K562 (cell line): ENCODE measurements at regions not wholly inside any gene's neighbourhood (a gene's known extent, or its start where the extent isn't known, plus 50 kb on each side); places are given as distances from the start of the nearest gene placed in this dataset.

Source experiments
- ATAC-seq: fragments of 200-7000 bp; cut with Tn5 transposase; 3 replicates; pipeline ENCODE4 v1.9.1; 2020; ENCODE audit warnings: moderate library complexity
- BruUV-seq: library from RNA; stranded (reverse); fragments of 400-500 nt; replicated peaks from 2 replicates; lab custom pipeline; 2021; lab: Mats Ljungman, UMichigan
- CTCF ChIA-PET: fragments of 300-600 bp; formaldehyde crosslinking; extraction: SDS; loops from one replicate; lab custom pipeline; 2021; ENCODE audit warnings: low intra/inter-chr PET ratio; lab: Yijun Ruan, JAX
- POLR2A ChIA-PET: fragments of 300-600, 350-650 bp; sonication (Branson Sonifier 250); formaldehyde crosslinking; extraction: SDS; loops from one replicate; lab custom pipeline; 2021; ENCODE audit warnings: antibody characterized with exemption, inconsistent platforms; lab: Yijun Ruan, JAX
- DNase-seq, 4 experiments: peaks; one replicate each; pipeline versions ENCODE4 v3.0.0 to v3.0.0-alpha.2; 2011 to 2018; ENCODE audit warnings: low spot score in 3 of 4, mixed read lengths in 3 of 4; ENCODE audit errors: extremely low read depth in 1 of 4
- FAIRE-seq: peaks from 2 replicates; lab custom pipeline; 2011; peaks lifted over from hg19 to GRCh38; lab: Jason Lieb, UNC
- H2AFZ ChIP-seq: 2 replicates; pipeline ENCODE4 v1.6.0; 2011; ENCODE audit warnings: low read depth, low read length, control low read depth, inconsistent platforms
- H3K27ac ChIP-seq: fragments of 200-600 bp; 3 replicates; pipeline ENCODE4 v1.8.0; 2011; ENCODE audit warnings: low read depth, mild to moderate bottlenecking, control low read depth, inconsistent platforms, low read length, moderate library complexity, mixed read lengths; ENCODE audit errors: extremely low read depth
- H3K27me3 ChIP-seq, 2 experiments: fragments of 300-600 bp in 1 of 2; 2 replicates in 1 of 2; 3 replicates in 1 of 2; pipeline versions ENCODE4 v1.6.0 to v1.8.0; 2011; ENCODE audit warnings: inconsistent platforms in 2 of 2, low read length in 2 of 2, mild to moderate bottlenecking in 1 of 2, mixed read lengths in 1 of 2, moderate library complexity in 1 of 2; ENCODE audit not compliant: control insufficient read depth in 2 of 2, insufficient read depth in 2 of 2
- H3K36me3 ChIP-seq: fragments of 300-600 bp; 3 replicates; pipeline ENCODE4 v1.8.0; 2011; ENCODE audit warnings: mild to moderate bottlenecking, low read length, inconsistent platforms; ENCODE audit not compliant: control insufficient read depth, insufficient read depth
- H3K4me1 ChIP-seq, 2 experiments: fragments of 200-600 bp in 1 of 2; replicated peaks in 1 of 2; 2 replicates in 1 of 2; 3 replicates in 1 of 2; pipeline versions ENCODE4 v1.5.1 to v1.8.0; 2011; ENCODE audit warnings: inconsistent platforms in 2 of 2, low read length in 2 of 2, mild to moderate bottlenecking in 1 of 2, mixed read lengths in 1 of 2, moderate library complexity in 1 of 2; ENCODE audit not compliant: control insufficient read depth in 2 of 2, insufficient read depth in 2 of 2
- H3K4me2 ChIP-seq: 2 replicates; pipeline ENCODE4 v1.6.1; 2011; ENCODE audit warnings: low read length, control low read depth, inconsistent platforms, mixed read lengths; ENCODE audit not compliant: insufficient read depth
- H3K4me3 ChIP-seq: fragments of 200-600 bp; sonication (generic), shearing (Covaris generic); 2 replicates; pipeline ENCODE4 v1.5.1; 2016; ENCODE audit warnings: control low read depth, inconsistent platforms
- H3K79me2 ChIP-seq: fragments of 200-600 bp; 3 replicates; pipeline ENCODE4 v1.8.0; 2011; ENCODE audit warnings: low read length, inconsistent platforms; ENCODE audit not compliant: control insufficient read depth, insufficient read depth
- H3K9ac ChIP-seq, 2 experiments: 2 replicates each; pipeline versions ENCODE4 v1.6.0 to v1.6.1; 2011; ENCODE audit warnings: low read depth in 2 of 2, low read length in 2 of 2, control low read depth in 1 of 2, inconsistent platforms in 1 of 2, mild to moderate bottlenecking in 1 of 2, mixed read lengths in 1 of 2; ENCODE audit not compliant: insufficient read depth in 1 of 2
- H3K9me1 ChIP-seq: one replicate; pipeline ENCODE4 v1.6.0; 2011; ENCODE audit warnings: inconsistent platforms, mild to moderate bottlenecking, low read length, moderate library complexity; ENCODE audit not compliant: control insufficient read depth, insufficient read depth
- H3K9me3 ChIP-seq: replicated peaks from 2 replicates; pipeline ENCODE4 v1.5.1; 2011; ENCODE audit warnings: low read depth, low read length, inconsistent platforms; ENCODE audit not compliant: control insufficient read depth, insufficient read depth
- H4K20me1 ChIP-seq: replicated peaks from 2 replicates; pipeline ENCODE4 v1.6.1; 2011; ENCODE audit warnings: low read length, inconsistent platforms, mixed read lengths; ENCODE audit not compliant: control insufficient read depth, insufficient read depth
- DACH1 ChIP-seq: fragments of 450-650 bp; IDR thresholded peaks from 2 replicates; pipeline ENCODE4 v1.6.1; 2018; ENCODE audit not compliant: partially characterized antibody
- HCFC1 ChIP-seq: IDR thresholded peaks from 2 replicates; pipeline ENCODE4 v1.6.1; 2012; ENCODE audit warnings: low read depth, low read length, improper control_type of control experiment
- MITF ChIP-seq: IDR thresholded peaks from 2 replicates; pipeline ENCODE4 v1.6.1; 2014; ENCODE audit warnings: antibody characterized with exemption
- NFIC ChIP-seq: fragments of 450-650 bp; IDR thresholded peaks from 2 replicates; pipeline ENCODE4 v1.6.1; 2017; ENCODE audit warnings: mild to moderate bottlenecking, inconsistent platforms
- POLR3G ChIP-seq: IDR thresholded peaks from 2 replicates; pipeline ENCODE4 v1.6.1; 2011; ENCODE audit not compliant: insufficient read length, insufficient replicate concordance; ENCODE audit errors: extremely low read depth
- RBM14 ChIP-seq: fragments of 200-400 bp; formaldehyde crosslinking; IDR thresholded peaks from 2 replicates; pipeline ENCODE4 v1.6.1; 2018; ENCODE audit warnings: low read depth, mild to moderate bottlenecking, low read length, moderate library complexity, borderline replicate concordance; ENCODE audit not compliant: insufficient read depth
- RBM34 ChIP-seq: fragments of 200-400 bp; formaldehyde crosslinking; IDR thresholded peaks from 2 replicates; pipeline ENCODE4 v1.6.1; 2018; ENCODE audit warnings: low read length, borderline replicate concordance; ENCODE audit not compliant: insufficient read depth
- SRF ChIP-seq, 2 experiments: fragments of 250-450, 450-650 bp in 1 of 2; sonication (Bioruptor Pico) in 1 of 2; sonication (generic) in 1 of 2; formaldehyde crosslinking; IDR thresholded peaks; 2 replicates each; pipeline versions ENCODE4 v1.5.0 to v1.5.1; 2020 to 2022; ENCODE audit warnings: mild to moderate bottlenecking in 1 of 2, missing genetic modification reagents in 1 of 2
- TCF7 ChIP-seq: sonication (generic); IDR thresholded peaks from 2 replicates; pipeline ENCODE4 v1.6.1; 2016; ENCODE audit warnings: antibody characterized with exemption, borderline replicate concordance
- ZBTB8A ChIP-seq: fragments of 450-650 bp; IDR thresholded peaks from 2 replicates; pipeline ENCODE4 v1.6.1; 2018; ENCODE audit warnings: mild to moderate bottlenecking, moderate library complexity; ENCODE audit not compliant: partially characterized antibody
- ZNF639 ChIP-seq, 2 experiments: fragments of 200-800 bp in 1 of 2; sonication (Bioruptor generic) in 1 of 2; sonication (generic) in 1 of 2; formaldehyde crosslinking in 1 of 2; IDR thresholded peaks in 1 of 2; conservative IDR thresholded peaks in 1 of 2; 2 replicates each; pipeline versions ENCODE4 v1.5.0 to v1.6.1; 2016 to 2020; ENCODE audit warnings: missing compliant biosample characterization in 1 of 2, missing genetic modification characterization in 1 of 2, missing genetic modification reagents in 1 of 2
- ZNF699 ChIP-seq: fragments of 250-450 bp; sonication (Bioruptor Pico); IDR thresholded peaks from 2 replicates; pipeline ENCODE4 v1.8.0; 2021; ENCODE audit warnings: mild to moderate bottlenecking, moderate library complexity; ENCODE audit not compliant: insufficient replicate concordance
- WGBS: fragments of 100-300 bp; shearing (Covaris generic); methylation state at CpG from one replicate; pipeline ENCODE4 v1.1.6; 2016; ENCODE audit warnings: low coverage, mixed read lengths; ENCODE audit not compliant: insufficient coverage; ENCODE audit errors: missing lambda C conversion rate; 5-methylcytosine and 5-hydroxymethylcytosine counted together
- in situ Hi-C: fragments of 300-500 bp; cut with MboI; formaldehyde crosslinking; loops from 4 replicates; pipeline ENCODE4 v1.15.0; 2018; ENCODE audit warnings: inconsistent platforms, mixed read lengths
- intact Hi-C: fragments of 100-400 bp; cut with micrococcal nuclease; formaldehyde crosslinking; loops from 2 replicates; pipeline ENCODE4 v1.14.2; 2022

- TF ChIP-seq NFIC (no peak), HCFC1 (no peak), DACH1 (no peak), POLR3G (no peak)
Observed at GRCh38 chr6:80872951-80873308, 766.5 kb downstream of the BCKDHB start (continued).

GRCh38 chr6:80872199-80872950 is 765.9 kb downstream of the BCKDHB start:
- intact Hi-C loops: no loop called here
- ATAC-seq (no peak), FAIRE-seq (no peak), DNase-seq (no peak)
- no peak overlapping the region for H3K27ac ChIP-seq
- no peaks in the 10 kb centered on the region for H3K79me2 ChIP-seq
- H3K4me2 ChIP-seq: no peak overlapping the region
- no peaks in the 10 kb centered on the region for H3K9me3 ChIP-seq
- POLR2A ChIA-PET: no interaction called here
- no peak overlapping the region for H3K9ac ChIP-seq
- no TSS peak for BruUV-seq
- H3K27me3 ChIP-seq: no peaks in the 10 kb centered on the region
- in situ Hi-C loops: no loop called here
- H3K9me1 ChIP-seq: no peaks in the 10 kb centered on the region
- TF ChIP-seq ZBTB8A (no peak), RBM14 (no peak), ZNF699 (CRISPR knock-in tag) (no peak), RBM34 (no peak), TCF7 (no peak), SRF (CRISPR knock-in tag; IDR thresholded peaks at IDR 0.05) (no peak), MITF (no peak), ZNF639 (CRISPR knock-in tag; conservative IDR thresholded peaks at IDR 0.05 in 1 of 2, IDR thresholded peaks at IDR 0.05 in 1 of 2) (no peak)
- H4K20me1 ChIP-seq: no peaks in the 10 kb centered on the region
- no peak overlapping the region for H3K4me3 ChIP-seq
- no peaks in the 10 kb centered on the region for H3K4me1 ChIP-seq
- CTCF ChIA-PET: no interaction called here
- WGBS: 0% methylated on average over 3 of the region's 3 CpGs
- no peak overlapping the region for H2AFZ ChIP-seq
- no peaks in the 10 kb centered on the region for H3K36me3 ChIP-seq
